GM18868 (cell line): ENCODE measurements at regions not wholly inside any gene's neighbourhood (a gene's known extent, or its start where the extent isn't known, plus 50 kb on each side); places are given as distances from the start of the nearest gene placed in this dataset.
A peak's percentile ranks its signal among the peaks of the same experiment; 100 is the strongest.

Source experiments
- ATAC-seq: cut with Tn5 transposase; IDR thresholded peaks from one replicate; pipeline ENCODE4 v1.9.1; 2021; ENCODE audit warnings: mild to moderate bottlenecking, moderate library complexity; ENCODE audit not compliant: unreplicated experiment

GRCh38 chr7:25893436-25893835 lies 258.6 kb upstream of the NFE2L3 start:
- ATAC-seq: no peak

- peak; percentile 78 for ATAC-seq
Observed at GRCh38 chr7:25894002-25894901, 257.7 kb upstream of the NFE2L3 start.

GRCh38 chr7:25894902-25895791 lies 256.9 kb upstream of the NFE2L3 start:
- peak; percentile 69 for ATAC-seq

GRCh38 chr7:25895792-25896171 lies 256.2 kb upstream of the NFE2L3 start:
- no peak for ATAC-seq

GRCh38 chr7:25897261-25897782 lies 254.7 kb upstream of the NFE2L3 start:
- no peak for ATAC-seq

GRCh38 chr7:25900245-25900644 lies 251.8 kb upstream of the NFE2L3 start:
- no peak for ATAC-seq

- no peak for ATAC-seq
Observed at GRCh38 chr7:25900877-25901276, 251.1 kb upstream of the NFE2L3 start.

- ATAC-seq: no peak
Observed at GRCh38 chr7:25901658-25902057, 250.3 kb upstream of the NFE2L3 start.

GRCh38 chr7:25906003-25906402 lies 246.0 kb upstream of the NFE2L3 start:
- ATAC-seq: no peak

GRCh38 chr7:25906760-25907159 lies 245.2 kb upstream of the NFE2L3 start:
- no peak for ATAC-seq

GRCh38 chr7:25907214-25907613 lies 244.8 kb upstream of the NFE2L3 start:
- no peak for ATAC-seq

- no peak for ATAC-seq
Observed at GRCh38 chr7:25907731-25908130, 244.3 kb upstream of the NFE2L3 start.

- ATAC-seq: no peak
Observed at GRCh38 chr7:25908154-25908949, 243.6 kb upstream of the NFE2L3 start.

GRCh38 chr7:25911738-25912607 lies 240.0 kb upstream of the NFE2L3 start:
- no peak for ATAC-seq

GRCh38 chr7:25913598-25914224 lies 238.3 kb upstream of the NFE2L3 start:
- ATAC-seq: no peak

- no peak for ATAC-seq
Observed at GRCh38 chr7:25918731-25919130, 233.3 kb upstream of the NFE2L3 start.

- ATAC-seq: no peak
Observed at GRCh38 chr7:25922296-25922695, 229.7 kb upstream of the NFE2L3 start.

GRCh38 chr7:25923741-25924460 lies 228.1 kb upstream of the NFE2L3 start:
- ATAC-seq: no peak

- no peak for ATAC-seq
Observed at GRCh38 chr7:25926009-25926408, 226.0 kb upstream of the NFE2L3 start.
